ENCODE measurements at regions not wholly inside any gene's neighbourhood (a gene's known extent, or its start where the extent isn't known, plus 50 kb on each side); places are given as distances from the start of the nearest gene placed in this dataset.
A peak's percentile ranks its signal among the peaks of the same experiment; 100 is the strongest.

DNA sequence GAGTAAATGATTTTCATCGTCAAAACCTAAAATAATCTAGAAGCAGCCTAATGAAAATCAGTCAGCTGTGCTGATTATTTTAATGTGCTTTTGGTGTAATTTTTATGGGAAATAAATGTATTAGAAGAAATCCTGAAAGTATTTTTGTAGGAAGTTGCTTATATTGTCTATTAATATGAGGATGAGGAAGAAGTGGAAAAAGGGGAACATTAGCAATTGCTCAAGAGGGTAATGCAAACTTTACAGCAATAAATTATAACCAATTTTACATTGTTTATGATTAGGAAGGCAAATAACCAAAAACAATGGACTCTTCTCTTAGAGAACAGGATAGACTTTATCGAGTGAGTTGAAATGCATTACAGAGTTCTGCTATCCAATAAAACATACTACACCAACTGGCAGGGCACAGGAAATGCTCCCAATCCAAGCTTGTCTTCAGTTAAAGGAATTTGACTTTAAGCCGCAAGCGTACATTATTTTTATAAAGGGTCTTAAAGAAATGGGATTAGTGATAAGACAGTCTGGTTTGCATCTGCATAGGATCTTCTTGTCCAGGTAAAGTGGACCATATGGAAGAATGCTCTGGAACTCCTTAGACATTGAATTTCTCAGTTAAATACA, 374.8 kb downstream of the PDGFC start:
- ATAC-seq (no peak), DNase-seq (ENCODE audit: low spot score) (no peak)

DNA sequence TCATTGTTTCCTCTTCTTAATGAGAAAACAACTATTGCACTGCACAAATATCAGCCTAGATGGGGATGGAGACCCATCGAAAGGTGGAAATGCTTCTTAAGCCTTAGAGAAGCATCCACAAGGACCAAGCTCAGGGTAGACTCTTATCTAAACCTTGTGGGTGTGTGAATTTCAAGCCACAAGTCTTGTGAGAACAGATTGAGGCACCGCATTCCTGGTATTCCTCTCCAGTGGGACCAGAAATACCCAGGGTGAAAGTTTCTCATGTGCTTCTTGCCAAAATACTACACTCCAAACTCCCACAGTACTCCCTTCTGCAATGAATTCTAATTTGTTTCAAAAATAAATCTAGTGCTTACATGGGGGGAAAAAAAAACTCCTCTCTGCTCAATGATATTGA, 375.6 kb downstream of the PDGFC start:
- no peak for DNase-seq (ENCODE audit: low spot score)
- no peak for ATAC-seq

DNA sequence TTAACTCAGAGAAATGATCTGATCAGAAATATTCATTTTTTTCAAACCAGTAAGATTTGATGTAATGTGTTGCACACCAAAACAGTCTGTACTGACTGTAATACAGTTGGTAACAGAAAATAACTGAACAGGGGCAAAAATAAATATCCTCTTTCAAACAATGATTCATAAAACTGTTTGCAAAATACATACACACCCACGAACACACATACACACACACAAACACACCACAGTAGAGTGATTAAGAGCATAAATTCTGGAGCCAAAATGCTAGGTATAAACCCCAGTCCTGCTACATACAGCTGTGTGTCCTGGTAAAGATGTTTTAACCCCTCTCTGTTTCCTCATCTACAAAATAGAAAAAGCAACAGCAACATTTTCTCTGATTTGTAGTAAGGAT, 376.6 kb downstream of the PDGFC start:
- ATAC-seq (no peak), DNase-seq (ENCODE audit: low spot score) (no peak)

DNA sequence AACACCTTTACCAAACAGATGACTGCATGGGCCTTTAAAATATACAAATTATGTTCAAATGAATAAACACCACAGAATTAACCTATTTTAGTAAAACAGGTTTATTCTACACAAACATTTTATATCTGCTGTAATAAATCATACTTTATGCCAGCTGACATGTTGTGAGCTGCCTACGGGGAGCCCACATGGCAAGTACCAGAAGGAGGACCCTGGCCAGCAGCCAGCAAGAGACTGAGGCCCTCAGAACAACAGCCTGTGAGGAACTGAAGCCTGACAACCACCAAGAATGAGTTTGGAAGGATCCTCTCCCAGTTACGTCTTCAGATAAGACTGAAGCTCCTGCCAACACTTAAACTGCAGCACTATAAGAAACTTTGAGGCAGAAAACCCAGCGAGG, 377.0 kb downstream of the PDGFC start:
- DNase-seq (ENCODE audit: low spot score) (no peak), ATAC-seq (no peak)

DNA sequence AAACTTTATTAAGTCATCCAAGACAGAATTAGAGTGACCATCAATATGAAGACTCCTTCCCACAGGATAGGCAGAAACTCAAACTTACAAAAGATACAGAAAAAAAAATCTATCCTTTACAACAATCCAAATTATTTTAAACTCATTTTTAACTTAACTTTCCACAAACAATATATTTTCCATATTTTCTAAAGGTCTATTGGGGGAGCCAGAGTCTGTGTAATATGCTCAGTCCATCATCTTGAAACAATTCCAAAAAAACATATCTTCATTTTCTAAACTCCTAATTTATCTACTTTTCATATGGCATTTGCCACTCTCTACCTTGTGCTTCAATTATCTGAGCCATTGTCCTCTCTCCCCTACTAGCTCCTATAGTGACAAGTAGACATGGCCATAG, 378.1 kb downstream of the PDGFC start:
- no peak for ATAC-seq
- DNase-seq (ENCODE audit: low spot score) = no peak

- no peak for DNase-seq (ENCODE audit: low spot score)
- ATAC-seq = no peak
These were observed 379.9 kb downstream of the PDGFC start for GRCh38 chr4:156591679-156592078.

GRCh38 chr4:156584100-156584499, 387.5 kb downstream of the PDGFC start:
- ATAC-seq (peak; percentile 18), DNase-seq (ENCODE audit: low spot score) (no peak)

GRCh38 chr4:156583265-156583664, 388.3 kb downstream of the PDGFC start:
- DNase-seq (ENCODE audit: low spot score) = no peak
- no peak for ATAC-seq

DNA sequence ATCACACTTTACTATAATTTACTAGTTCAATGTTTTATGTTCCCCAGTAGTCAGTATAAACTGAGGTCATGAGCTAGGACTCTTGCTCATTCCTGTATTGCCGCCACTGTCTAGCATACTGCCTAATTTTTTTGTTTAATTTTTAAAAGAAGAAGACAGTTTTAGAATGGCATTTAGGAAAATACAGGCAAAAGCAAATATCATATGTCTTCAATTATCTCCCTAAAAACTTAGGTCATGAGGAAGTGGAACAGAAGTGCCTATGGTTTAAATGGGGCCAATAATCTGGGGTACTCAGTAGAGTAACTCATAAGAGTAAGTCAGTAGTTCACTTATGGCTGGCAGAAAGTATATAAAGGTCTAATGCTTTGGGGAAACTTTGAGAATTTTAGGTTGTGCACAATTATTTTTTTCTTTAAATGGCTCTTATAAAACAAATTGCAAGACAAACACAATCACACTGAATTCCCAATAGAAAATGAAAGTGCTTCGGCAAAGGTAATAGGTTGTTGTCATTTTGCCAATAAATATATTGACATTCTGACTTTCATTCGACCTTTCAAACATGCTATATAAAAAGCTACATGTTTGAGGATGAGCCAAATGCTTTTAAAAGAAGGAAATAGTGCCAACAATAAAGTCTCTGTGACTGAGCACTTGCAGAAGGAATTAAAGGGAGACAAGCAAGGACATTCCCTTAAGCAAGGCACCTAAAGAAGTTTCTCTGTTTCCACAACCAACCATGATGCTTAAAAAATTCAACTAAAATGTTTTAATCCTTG, 390.1 kb downstream of the PDGFC start:
- ATAC-seq (peak; percentile 40), DNase-seq (ENCODE audit: low spot score) (no peak)

DNA sequence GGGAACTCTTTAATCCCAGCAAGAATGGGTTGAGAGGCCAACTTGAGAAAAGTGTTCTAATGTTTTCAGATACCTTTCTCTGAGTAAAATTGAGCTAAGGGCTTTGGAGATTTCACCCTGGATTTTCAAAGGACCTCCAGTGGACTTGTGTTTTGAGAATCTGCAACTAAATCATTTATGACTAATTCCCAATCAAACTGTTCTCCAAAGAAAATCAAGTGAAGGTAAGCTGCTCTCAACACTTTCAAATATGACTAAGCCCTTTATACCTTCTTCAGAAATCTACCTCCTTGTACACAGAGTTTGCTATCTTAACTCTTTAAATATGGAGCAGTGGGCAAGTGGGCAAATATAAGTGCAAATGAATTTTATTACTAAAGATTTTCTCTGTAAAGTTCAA, 392.9 kb downstream of the PDGFC start:
- ATAC-seq = no peak
- DNase-seq (ENCODE audit: low spot score) = no peak

DNA sequence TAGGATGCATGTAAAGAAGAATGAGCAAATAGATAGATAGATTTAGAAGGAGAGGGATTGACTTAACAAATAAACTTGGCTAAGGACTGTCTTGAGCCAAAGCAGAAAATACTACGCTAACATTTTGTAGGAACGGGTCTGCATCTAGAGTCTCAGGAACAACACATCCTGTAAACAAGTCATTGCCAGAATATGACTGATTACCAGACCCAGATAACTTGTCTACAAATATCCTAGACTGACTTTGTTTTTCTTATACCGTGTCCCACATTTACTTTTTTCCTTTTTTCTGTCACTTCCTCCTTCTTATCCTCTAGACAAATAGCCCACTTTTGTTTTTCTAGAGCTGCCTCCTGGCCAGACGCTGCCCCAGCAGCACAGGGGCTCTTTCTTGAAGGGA, 393.6 kb downstream of the PDGFC start:
- no peak for DNase-seq (ENCODE audit: low spot score)
- no peak for ATAC-seq

DNA sequence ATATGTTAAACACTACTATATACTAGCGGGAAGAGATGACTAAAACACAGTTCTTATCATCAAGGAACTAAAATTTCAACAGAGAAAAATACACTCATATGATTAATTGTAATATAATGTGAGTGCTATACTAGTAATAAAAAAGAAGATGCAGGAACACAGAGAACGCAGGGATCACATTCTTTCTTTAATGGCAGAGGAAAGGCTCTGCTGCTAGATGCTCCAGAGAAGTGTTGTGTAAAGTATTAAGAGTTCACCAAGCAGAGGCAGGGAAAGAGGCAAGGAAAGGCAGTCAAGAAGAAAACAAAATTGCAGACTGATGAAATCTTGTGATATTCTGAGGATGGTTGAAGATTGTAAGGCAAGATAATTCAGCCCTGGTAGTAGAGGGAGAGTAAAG, 394.7 kb downstream of the PDGFC start:
- ATAC-seq (no peak), DNase-seq (ENCODE audit: low spot score) (no peak)

- ATAC-seq = no peak
- DNase-seq (ENCODE audit: low spot score) = no peak
These were observed 396.0 kb downstream of the PDGFC start for GRCh38 chr4:156575430-156576073.

- DNase-seq (ENCODE audit: low spot score) = no peak
- ATAC-seq = no peak
These were observed 400.5 kb downstream of the PDGFC start for GRCh38 chr4:156571146-156571545.

DNA sequence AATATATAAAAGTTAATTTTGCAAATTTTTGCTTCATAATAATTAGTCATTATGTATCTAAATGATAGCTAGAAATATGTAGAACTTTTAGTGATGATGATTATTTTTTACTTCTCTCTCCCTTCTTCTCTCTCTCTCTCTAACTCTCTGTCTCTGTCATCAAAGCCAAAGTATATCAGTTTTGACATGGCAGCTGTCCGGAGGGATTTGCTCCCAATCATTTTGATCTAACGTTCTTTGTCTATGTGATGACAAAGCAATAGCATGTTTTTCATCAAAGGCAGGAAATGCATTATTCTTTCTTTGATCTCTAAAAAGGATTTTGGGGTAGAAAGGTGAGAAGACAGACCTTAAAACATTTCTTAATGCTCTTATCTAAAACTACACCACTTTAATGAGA, 402.1 kb downstream of the PDGFC start:
- ATAC-seq = no peak
- no peak for DNase-seq (ENCODE audit: low spot score)

DNA sequence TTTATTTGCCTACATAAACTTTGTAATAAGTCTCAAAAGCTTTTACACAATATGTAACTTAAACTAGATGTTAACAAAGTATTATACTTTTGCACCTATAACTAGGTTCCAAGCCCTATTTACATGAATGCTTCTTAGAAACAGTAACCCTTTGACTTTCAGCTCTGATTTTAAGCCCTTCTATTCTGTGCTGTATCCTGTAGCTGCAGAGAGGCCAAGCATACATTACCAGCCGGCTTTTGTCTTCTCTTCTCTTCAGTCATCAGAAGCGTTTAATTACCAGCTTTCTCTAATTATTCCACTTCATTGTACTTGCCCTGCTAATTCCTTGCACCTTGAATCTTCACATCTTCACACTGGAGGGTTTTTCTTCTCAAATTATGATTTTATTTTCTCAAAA, 403.1 kb downstream of the PDGFC start:
- no peak for DNase-seq (ENCODE audit: low spot score)
- ATAC-seq = no peak

DNA sequence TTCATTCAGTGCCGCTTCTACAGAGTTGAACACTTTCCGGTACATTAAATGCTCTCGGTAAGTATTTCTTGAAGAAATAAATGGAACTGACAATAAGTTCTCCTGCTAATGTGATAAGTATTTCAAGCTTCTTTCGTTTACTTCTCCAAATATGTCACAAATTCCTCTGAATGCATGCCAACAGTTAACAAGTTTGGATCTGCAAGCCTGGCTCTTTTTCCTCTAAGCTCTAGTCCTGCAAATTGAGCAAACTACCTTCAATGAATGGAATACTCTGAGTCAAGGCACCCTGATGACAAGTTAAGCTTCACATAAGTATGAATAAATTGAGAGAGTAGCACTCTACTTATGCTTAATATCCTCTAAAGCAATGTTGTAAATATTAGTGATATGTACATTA, 403.6 kb downstream of the PDGFC start:
- no peak for ATAC-seq
- no peak for DNase-seq (ENCODE audit: low spot score)

DNA sequence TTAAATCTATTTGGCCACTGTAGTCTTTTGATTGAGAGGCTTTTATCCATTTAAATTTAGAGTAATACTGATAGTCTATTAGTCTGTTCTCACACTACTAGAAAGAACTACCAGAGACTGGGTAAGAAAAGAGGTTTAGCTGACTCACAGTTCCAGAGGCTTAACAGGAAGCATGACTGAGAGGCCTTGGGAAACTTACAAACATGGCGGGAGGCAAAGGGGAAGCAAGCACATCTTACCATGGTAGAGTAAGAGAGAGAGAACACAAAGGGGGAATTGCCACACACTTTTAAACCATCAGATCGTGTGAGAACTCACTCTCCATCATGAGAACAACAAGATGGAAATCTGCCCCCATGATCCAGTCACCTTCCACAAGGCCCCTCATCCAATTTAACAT, 410.9 kb downstream of the PDGFC start:
- DNase-seq (ENCODE audit: low spot score) (no peak), ATAC-seq (no peak)

- DNase-seq (ENCODE audit: low spot score) (no peak), ATAC-seq (no peak)
These were observed 412.3 kb downstream of the PDGFC start for GRCh38 chr4:156559346-156559745.

DNA sequence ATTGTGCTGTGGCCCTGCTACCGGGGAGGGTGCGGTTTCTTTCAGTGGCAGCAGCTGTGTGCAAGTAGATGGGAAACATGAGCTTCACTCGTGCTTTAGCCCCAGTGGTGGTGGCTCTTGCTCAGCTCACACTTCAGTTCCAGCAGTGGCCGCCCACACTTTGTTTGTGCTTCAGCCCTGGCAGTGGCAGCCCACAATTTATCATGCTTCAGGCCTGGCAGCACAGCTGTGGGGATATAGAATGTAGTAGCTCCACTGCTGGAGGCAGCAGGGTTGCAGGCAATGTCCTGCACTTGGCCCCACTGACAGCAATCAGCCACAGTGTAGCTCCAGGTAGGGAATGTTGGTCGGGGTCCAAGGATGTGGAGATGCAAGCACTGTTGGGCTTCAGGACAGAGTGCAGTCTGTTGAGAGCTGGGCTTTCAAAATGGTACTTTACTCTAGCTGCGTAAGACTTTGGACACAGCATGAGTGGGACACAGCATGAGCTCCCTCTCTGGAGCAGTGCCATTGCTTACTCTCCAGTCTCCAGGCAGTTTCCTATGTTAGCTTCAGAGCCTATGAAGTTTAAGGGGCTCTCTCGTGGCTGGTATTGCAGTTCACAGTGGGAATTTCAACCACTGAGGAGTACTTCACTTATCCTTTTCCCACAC, 413.1 kb downstream of the PDGFC start:
- DNase-seq (ENCODE audit: low spot score) = no peak
- no peak for ATAC-seq

- DNase-seq (ENCODE audit: low spot score) (no peak), ATAC-seq (no peak)
These were observed 413.7 kb downstream of the PDGFC start for GRCh38 chr4:156557920-156558319.

- no peak for DNase-seq (ENCODE audit: low spot score)
- ATAC-seq = no peak
These were observed 415.3 kb downstream of the PDGFC start for GRCh38 chr4:156556336-156556735.

All from left lobe of liver (tissue), 2 donors.